OCI-LY1 (cell line): ENCODE measurements at regions not wholly inside any gene's neighbourhood (a gene's known extent, or its start where the extent isn't known, plus 50 kb on each side); places are given as distances from the start of the nearest gene placed in this dataset.

Source experiments
- EZH2 ChIP-seq: fragments of 200-600 bp; sonication (generic), shearing (Covaris generic); IDR thresholded peaks from 2 replicates; pipeline ENCODE4 v1.8.0; 2017; ENCODE audit warnings: borderline replicate concordance, mixed run types, mild to moderate bottlenecking, antibody characterized with exemption, low read length, moderate library complexity, mixed read lengths
- TF ChIP-seq, protein P1 (sequence below): fragments of 200-600 bp; sonication (generic), shearing (Covaris generic); IDR thresholded peaks from 2 replicates; pipeline ENCODE4 v1.5.1; 2017; ENCODE audit warnings: mild to moderate bottlenecking, antibody characterized with exemption, low read length, moderate library complexity, mixed read lengths

DNA sequence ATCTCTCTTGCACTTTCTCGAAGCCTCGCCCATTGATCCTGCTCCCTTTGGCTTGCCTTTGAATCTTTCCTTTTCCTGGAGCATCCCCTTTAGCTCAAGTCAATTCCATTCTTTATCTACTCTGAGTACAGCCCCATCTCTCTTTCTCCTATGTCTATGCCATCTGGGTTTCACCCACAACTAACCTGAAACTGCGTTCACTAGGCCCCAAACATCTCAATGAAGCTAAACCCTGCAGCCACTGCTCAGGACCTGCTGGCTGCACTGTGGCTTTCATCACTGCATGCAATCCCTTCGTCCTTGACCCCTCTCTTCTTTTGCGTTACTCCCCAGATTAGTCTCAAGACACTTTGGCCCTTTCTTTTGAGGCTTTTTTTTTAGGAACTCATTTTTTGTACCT, 81.6 kb upstream of the CYRIA start:
- TF ChIP-seq, protein P1, sequence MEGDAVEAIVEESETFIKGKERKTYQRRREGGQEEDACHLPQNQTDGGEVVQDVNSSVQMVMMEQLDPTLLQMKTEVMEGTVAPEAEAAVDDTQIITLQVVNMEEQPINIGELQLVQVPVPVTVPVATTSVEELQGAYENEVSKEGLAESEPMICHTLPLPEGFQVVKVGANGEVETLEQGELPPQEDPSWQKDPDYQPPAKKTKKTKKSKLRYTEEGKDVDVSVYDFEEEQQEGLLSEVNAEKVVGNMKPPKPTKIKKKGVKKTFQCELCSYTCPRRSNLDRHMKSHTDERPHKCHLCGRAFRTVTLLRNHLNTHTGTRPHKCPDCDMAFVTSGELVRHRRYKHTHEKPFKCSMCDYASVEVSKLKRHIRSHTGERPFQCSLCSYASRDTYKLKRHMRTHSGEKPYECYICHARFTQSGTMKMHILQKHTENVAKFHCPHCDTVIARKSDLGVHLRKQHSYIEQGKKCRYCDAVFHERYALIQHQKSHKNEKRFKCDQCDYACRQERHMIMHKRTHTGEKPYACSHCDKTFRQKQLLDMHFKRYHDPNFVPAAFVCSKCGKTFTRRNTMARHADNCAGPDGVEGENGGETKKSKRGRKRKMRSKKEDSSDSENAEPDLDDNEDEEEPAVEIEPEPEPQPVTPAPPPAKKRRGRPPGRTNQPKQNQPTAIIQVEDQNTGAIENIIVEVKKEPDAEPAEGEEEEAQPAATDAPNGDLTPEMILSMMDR = no peak
- no peak for TF ChIP-seq EZH2
